ENCODE measurements at regions not wholly inside any gene's neighbourhood (a gene's known extent, or its start where the extent isn't known, plus 50 kb on each side); places are given as distances from the start of the nearest gene placed in this dataset.

DNA sequence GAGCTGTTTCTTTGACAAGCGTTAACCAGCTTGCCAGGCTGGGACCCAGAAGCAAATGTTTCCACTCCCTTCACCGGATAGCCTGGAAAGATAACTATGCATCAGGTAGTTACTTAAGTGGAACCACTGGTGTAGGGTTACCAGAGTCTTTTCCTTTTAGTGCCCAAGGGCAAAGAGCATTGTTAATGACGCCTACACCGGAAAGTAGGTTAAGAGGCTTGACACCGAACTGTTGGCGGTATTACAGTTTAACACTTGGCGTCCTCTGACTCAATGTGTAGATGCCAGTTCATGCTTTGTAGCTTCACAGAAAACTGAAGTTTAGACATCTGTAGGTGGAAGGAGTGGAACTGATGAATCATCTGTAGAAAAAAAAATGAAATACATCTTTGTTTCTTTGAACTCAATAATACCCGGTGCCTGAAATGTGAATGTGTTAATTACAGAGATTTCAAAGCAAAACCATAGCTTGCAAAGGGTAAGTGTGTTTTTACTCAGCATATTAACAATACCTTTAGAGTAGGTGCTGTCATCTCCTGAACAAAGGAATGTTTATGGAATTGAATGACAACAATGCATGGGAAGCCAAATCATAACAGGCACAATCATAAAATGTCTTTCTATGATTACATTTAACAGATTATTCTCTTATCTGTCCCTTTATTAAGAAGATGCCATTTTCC is 426.7 kb upstream of the SALL1 start:
- H3K4me3 ChIP-seq (replicated peaks in 1 of 2; ENCODE audit: low read depth in 1 of 2, low read length in 2 of 2), result no peak overlapping the region

More for the DNA sequence above, 426.7 kb upstream of the SALL1 start:
- H3K27ac ChIP-seq (ENCODE audit: low read depth, low read length), result no peak overlapping the region
- no peaks in the 10 kb centered on the region for H3K9me2 ChIP-seq (ENCODE audit: insufficient read depth)
- no peaks in the 10 kb centered on the region for H4K20me1 ChIP-seq (ENCODE audit: insufficient read depth)
- RAD21 ChIA-PET (ENCODE audit: low non-redundant PET in 1 of 2, low total read pairs in 2 of 2, uncharacterized antibody in 2 of 2, unreplicated experiment in 2 of 2), result no interaction called here
- no TSS peak for BruUV-seq (replicated peaks)
- no peaks in the 10 kb centered on the region for H3K79me2 ChIP-seq (ENCODE audit: insufficient read depth, low read length)
- no peaks in the 10 kb centered on the region for H3K4me1 ChIP-seq (ENCODE audit: control insufficient read depth in 1 of 2, insufficient read depth in 2 of 2, low read length in 2 of 2)
- intact Hi-C loops (cut with micrococcal nuclease), result no loop called here
- CTCF ChIA-PET, result no interaction called here
- ATAC-seq (no peak), DNase-seq (ENCODE audit: low read depth, low spot score) (no peak)
- no peak overlapping the region for H3K9ac ChIP-seq (ENCODE audit: low read length)
- H3K36me3 ChIP-seq (ENCODE audit: control insufficient read depth in 1 of 2, insufficient read depth in 2 of 2, low read length in 2 of 2), result no peaks in the 10 kb centered on the region
- no peak overlapping the region for H2AFZ ChIP-seq (ENCODE audit: low read depth, low read length, poor library complexity, severe bottlenecking)
- H3K9me3 ChIP-seq (ENCODE audit: control insufficient read depth in 1 of 2, insufficient read depth in 1 of 2, low read depth in 1 of 2, low read length in 2 of 2), result peaks cover 2 to 26% of the 10 kb centered on the region in 2 experiments; a peak in 2 of 4 replicates
- H3K27me3 ChIP-seq (ENCODE audit: insufficient read depth, low read length), result no peaks in the 10 kb centered on the region
- TF ChIP-seq, protein P1, sequence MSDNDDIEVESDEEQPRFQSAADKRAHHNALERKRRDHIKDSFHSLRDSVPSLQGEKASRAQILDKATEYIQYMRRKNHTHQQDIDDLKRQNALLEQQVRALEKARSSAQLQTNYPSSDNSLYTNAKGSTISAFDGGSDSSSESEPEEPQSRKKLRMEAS (IDR thresholded peaks at IDR 0.05), result no peak
- TF ChIP-seq ZFX (IDR thresholded peaks at IDR 0.05) (no peak), TCF7L2 (IDR thresholded peaks at IDR 0.05; ENCODE audit: borderline replicate concordance, extremely low read depth, insufficient read depth, insufficient read length) (no peak), EZH2 (IDR thresholded peaks at IDR 0.05) (no peak)
- TF ChIP-seq, protein P2, sequence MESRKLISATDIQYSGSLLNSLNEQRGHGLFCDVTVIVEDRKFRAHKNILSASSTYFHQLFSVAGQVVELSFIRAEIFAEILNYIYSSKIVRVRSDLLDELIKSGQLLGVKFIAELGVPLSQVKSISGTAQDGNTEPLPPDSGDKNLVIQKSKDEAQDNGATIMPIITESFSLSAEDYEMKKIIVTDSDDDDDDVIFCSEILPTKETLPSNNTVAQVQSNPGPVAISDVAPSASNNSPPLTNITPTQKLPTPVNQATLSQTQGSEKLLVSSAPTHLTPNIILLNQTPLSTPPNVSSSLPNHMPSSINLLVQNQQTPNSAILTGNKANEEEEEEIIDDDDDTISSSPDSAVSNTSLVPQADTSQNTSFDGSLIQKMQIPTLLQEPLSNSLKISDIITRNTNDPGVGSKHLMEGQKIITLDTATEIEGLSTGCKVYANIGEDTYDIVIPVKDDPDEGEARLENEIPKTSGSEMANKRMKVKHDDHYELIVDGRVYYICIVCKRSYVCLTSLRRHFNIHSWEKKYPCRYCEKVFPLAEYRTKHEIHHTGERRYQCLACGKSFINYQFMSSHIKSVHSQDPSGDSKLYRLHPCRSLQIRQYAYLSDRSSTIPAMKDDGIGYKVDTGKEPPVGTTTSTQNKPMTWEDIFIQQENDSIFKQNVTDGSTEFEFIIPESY (IDR thresholded peaks at IDR 0.05; ENCODE audit: extremely low read depth, insufficient replicate concordance, low read length), result no peak
- TF ChIP-seq, protein P3, sequence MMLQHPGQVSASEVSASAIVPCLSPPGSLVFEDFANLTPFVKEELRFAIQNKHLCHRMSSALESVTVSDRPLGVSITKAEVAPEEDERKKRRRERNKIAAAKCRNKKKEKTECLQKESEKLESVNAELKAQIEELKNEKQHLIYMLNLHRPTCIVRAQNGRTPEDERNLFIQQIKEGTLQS (IDR thresholded peaks at IDR 0.05), result no peak
- H3K4me2 ChIP-seq (ENCODE audit: low read length), result no peak overlapping the region
- POLR2A ChIA-PET, result no interaction called here
